ENCODE measurements at regions not wholly inside any gene's neighbourhood (a gene's known extent, or its start where the extent isn't known, plus 50 kb on each side); places are given as distances from the start of the nearest gene placed in this dataset.

DNA sequence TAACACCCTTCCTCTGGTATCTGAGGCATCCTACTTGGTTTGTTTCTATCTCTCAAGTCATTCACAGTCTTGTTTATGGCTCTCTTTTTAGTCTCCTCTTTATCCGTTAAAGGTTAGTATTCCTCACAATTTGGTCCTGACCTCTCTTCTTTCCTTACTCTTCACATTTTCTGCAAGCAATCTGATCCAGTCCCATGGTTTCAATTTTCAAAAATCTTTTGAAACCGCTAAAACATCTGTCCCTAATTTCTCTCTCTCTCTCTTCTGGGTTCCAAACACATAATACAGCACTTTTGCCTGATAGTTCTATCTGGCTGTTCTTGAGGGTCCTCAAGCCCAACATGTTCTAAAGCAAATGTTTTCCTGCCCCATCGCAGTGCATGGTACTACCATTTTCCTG lies 149.0 kb downstream of the SERPINI1 start:
- Histone ChIP-seq H3K27ac (no peak overlapping the region), H3K4me1 (peaks cover 0 to 16% (median 7%) of the 10 kb centered on the region in 9 donors), H3K27me3 (no peaks in the 10 kb centered on the region), H3K9me3 (no peaks in the 10 kb centered on the region), H3K4me3 (no peak overlapping the region), H3K36me3 (peaks cover 0 to 29% (median 0%) of the 10 kb centered on the region in 9 donors)
- DNase-seq, result no peak
- no peak for ATAC-seq
- 81 to 89% methylated on average over 3 of the region's 3 CpGs for WGBS, 2 donors
- TF ChIP-seq, protein P1, sequence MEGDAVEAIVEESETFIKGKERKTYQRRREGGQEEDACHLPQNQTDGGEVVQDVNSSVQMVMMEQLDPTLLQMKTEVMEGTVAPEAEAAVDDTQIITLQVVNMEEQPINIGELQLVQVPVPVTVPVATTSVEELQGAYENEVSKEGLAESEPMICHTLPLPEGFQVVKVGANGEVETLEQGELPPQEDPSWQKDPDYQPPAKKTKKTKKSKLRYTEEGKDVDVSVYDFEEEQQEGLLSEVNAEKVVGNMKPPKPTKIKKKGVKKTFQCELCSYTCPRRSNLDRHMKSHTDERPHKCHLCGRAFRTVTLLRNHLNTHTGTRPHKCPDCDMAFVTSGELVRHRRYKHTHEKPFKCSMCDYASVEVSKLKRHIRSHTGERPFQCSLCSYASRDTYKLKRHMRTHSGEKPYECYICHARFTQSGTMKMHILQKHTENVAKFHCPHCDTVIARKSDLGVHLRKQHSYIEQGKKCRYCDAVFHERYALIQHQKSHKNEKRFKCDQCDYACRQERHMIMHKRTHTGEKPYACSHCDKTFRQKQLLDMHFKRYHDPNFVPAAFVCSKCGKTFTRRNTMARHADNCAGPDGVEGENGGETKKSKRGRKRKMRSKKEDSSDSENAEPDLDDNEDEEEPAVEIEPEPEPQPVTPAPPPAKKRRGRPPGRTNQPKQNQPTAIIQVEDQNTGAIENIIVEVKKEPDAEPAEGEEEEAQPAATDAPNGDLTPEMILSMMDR (IDR thresholded peaks at IDR 0.05), result no peak
- intact Hi-C loops (cut with DNase I), result loop anchor here in 7 of 10 donors (5.0 to 10.0 kb wide), 7 partner anchors 47 to 480 kb away; partner anchors contain the start of genes SERPINI1 (in 2 of the 7) and PDCD10 (in 1 of the 7)

DNA sequence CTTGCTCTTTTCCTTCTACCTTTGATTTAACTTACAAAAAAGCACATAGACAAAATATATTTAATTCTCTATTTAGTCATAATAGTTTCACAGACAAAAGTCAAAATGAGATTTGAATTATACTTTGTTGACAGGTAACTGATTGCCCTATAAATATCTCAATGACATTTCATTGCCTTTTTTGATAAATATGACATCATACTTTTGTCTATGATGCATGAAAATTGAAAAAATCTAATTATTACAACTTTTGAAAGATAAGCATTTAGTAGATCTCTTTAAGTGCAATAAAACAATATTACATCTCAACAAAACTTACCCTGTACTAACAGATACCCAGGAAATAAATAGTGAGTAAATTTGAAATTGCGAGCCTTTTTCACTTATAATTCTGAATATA lies 147.9 kb downstream of the SERPINI1 start:
- ATAC-seq (no peak), DNase-seq (no peak)
- H3K27me3 ChIP-seq, result no peaks in the 10 kb centered on the region
- H3K9me3 ChIP-seq, result no peaks in the 10 kb centered on the region
- H3K27ac ChIP-seq, result no peak overlapping the region
- TF ChIP-seq, protein P1 (IDR thresholded peaks at IDR 0.05), result no peak
- intact Hi-C loops (cut with DNase I), result loop anchor here in 7 of 10 donors (2.0 to 10.0 kb wide), 8 partner anchors 46 to 479 kb away; partner anchors contain the start of genes SERPINI1 (in 2 of the 7) and PDCD10 (in 1 of the 7)
- 97 to 98% methylated on average over 1 of the region's 1 CpG for WGBS, 2 donors
- H3K4me1 ChIP-seq, result peaks cover 0 to 16% (median 7%) of the 10 kb centered on the region in 9 donors
- H3K4me3 ChIP-seq, result no peak overlapping the region
- peaks cover 0 to 19% (median 0%) of the 10 kb centered on the region in 9 donors for H3K36me3 ChIP-seq

DNA sequence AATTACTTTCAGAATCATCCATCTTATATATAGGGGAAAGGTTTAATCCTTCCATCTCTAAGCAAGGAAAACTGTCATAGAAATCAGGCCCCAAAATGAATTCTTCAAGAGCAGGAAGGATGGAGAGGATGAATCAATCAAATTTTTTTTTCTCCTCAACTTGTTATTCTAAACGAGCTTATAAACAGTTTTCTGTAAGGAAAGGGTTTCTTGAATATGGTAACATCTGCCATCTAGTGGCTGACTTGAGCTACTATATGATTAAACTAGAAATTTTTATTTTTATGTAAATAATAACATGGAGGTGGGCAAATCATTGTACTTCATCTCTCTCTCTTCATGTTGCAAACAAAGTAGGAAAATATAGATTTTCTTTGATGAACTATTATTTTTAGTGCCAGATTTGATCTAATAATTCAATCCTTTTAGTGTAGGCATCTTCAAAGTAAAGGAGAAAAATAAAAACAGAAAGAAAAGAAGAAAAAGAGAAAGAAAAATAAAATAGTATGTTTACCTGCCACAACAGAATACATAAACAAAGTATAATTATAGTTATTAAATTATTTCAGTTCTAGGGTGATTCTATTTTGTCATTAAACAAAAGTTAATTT lies 146.6 kb downstream of the SERPINI1 start:
- Histone ChIP-seq H3K27me3 (no peaks in the 10 kb centered on the region), H3K4me3 (peak overlapping the region in 2 of 10 donors; percentile 20 to 30), H3K36me3 (peaks cover 0 to 17% (median 0%) of the 10 kb centered on the region in 9 donors), H3K9me3 (no peaks in the 10 kb centered on the region), H3K27ac (peak overlapping the region in 3 of 10 donors; percentile 12 to 46 (median 38)), H3K4me1 (peaks cover 0 to 23% (median 10%) of the 10 kb centered on the region in 9 donors)
- DNase-seq (no peak), ATAC-seq (peak in 4 of 8 donors; percentile 19 to 69 (median 48))
- 0% methylated on average over 1 of the region's 1 CpG for WGBS, 2 donors
- TF ChIP-seq, protein P1 (IDR thresholded peaks at IDR 0.05), result peak; percentile 49 to 84 (median 73)
- intact Hi-C loops (cut with DNase I), result loop anchor here in 7 of 10 donors (1.0 to 10.0 kb wide), 9 partner anchors 45 to 477 kb away; partner anchors contain the start of genes SERPINI1 (in 2 of the 7) and PDCD10 (in 1 of the 7)

DNA sequence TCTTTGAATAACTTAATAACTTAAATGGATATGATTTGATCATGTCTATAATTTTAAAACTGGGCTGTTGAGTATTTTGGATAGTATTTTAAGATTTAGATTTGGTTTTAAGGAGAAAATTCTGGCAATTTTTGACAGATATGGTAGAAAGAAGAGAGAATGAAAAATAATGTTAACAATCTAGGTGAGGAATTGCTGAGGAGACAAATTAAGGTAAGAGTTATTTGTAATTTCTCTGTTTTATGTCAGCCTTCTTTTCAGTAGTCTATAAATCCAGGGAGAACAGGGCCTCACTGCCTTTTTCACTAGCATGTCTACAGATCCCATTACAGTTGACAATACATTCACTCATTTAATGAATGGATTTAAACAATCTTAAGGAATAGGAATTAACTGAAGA lies 144.7 kb downstream of the SERPINI1 start:
- Histone ChIP-seq H3K9me3 (no peaks in the 10 kb centered on the region), H3K27ac (peak overlapping the region in 2 of 10 donors; percentile 12 to 38), H3K27me3 (no peaks in the 10 kb centered on the region), H3K4me3 (no peak overlapping the region), H3K4me1 (peaks cover 0 to 42% (median 26%) of the 10 kb centered on the region in 9 donors), H3K36me3 (peaks cover 0 to 11% (median 0%) of the 10 kb centered on the region in 9 donors)
- DNase-seq (no peak), ATAC-seq (no peak)
- TF ChIP-seq, protein P1 (IDR thresholded peaks at IDR 0.05), result no peak
- intact Hi-C loops (cut with DNase I), result loop anchor here in 7 of 10 donors (2.0 to 10.0 kb wide), 8 partner anchors 41 to 475 kb away; partner anchors contain the start of genes SERPINI1 (in 2 of the 7) and PDCD10 (in 1 of the 7)

Measured in heart right ventricle (tissue), 16 donors.